HG02970 (cell line): ENCODE measurements at regions not wholly inside any gene's neighbourhood (a gene's known extent, or its start where the extent isn't known, plus 50 kb on each side); places are given as distances from the start of the nearest gene placed in this dataset.

ENCODE experiments used
- ATAC-seq: cut with Tn5 transposase; IDR thresholded peaks from one replicate; pipeline ENCODE4 v1.9.1; 2021; ENCODE audit warnings: mild to moderate bottlenecking, moderate library complexity, moderate number of reproducible peaks; ENCODE audit not compliant: unreplicated experiment, low FRiP score

DNA sequence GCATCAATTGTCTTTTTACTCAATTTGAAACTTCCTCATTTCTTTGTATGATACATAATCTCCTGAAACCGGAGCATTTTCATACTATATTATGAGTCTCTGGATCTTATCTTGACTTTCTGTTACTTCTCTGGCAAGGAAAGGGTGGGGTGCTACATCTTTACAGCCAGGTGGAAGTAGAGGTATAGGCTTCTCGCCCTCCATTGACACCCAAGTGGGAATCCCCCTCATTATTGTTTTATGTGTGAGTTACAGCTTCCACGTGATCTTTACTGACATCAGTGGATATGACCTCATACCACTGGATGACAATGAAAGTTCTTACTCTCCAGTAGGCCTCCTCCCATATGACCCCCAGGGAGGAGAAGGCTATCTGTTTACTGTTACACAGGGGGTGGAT lies 262.1 kb upstream of the DACH1 start:
- ATAC-seq, result no peak

DNA sequence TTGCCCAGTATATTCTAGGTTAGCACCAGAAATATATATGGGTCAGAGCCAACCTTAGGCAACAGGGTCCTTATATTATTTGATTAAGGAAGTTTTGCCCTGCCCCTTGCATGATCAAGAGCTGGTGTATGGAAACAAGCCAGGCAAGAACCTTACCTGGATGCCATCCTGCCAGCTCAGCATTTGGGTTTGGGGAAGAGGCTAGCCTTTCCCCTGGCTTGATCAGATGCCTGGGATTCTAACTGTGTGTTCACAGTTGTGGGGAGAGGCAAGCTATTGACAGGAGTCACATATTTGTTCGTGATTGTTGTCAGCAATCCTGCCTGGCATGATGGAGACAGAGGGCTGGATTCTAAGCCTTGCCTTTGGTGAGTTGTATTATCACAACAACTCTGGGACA lies 260.0 kb upstream of the DACH1 start:
- no peak for ATAC-seq

- ATAC-seq, result no peak
Observed at GRCh38 chr13:72126424-72126823, 259.4 kb upstream of the DACH1 start.

GRCh38 chr13:72125561-72125960 lies 258.6 kb upstream of the DACH1 start:
- no peak for ATAC-seq

DNA sequence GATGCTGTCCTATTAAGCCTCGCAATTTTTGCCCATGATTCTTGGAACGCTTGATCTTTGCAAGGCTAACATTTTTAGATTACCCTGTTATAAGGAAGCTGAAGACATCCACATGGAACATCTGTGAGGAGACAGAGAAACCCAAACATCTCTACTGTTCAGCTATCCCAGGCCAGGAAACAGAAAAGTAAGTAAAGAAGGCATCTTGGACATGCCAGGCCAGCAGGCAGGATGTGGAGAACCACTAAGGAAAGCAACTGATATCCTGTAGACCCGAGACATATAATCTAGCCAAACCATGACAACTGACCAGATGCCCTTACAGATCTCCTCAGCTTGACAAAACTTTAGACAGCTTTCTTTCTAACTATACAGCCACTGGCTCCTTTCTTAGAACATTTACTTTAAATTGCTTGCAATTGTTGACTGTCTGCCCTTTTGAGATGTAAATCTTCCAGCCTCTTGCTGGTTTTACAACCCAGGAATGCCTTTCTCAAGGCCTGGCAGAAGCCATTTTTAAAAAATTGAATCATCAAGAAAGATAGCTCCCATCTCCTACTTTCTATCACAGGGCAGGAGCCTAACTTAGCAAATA lies 255.8 kb upstream of the DACH1 start:
- ATAC-seq, result no peak

GRCh38 chr13:72121466-72121865 lies 254.5 kb upstream of the DACH1 start:
- ATAC-seq, result no peak

DNA sequence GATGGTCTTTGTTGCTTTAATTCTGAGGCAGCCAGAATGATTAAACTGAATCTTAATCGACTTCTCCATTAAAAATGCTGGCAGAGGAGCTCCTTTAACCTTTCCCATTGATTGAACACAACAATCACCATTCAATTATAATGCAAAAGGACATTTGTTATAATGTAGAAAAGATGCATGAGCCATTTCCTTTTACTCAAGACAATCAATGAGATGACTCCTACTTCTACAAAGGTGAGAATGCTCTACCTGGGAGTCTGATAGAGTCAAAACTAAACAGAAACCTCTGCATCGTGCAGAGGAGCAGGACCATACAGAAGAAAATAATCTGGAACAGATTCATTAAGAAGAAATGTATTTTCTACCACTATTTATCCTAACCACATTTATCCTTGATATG lies 253.6 kb upstream of the DACH1 start:
- ATAC-seq, result no peak

- ATAC-seq, result no peak
Observed at GRCh38 chr13:72113931-72114330, 246.9 kb upstream of the DACH1 start.

DNA sequence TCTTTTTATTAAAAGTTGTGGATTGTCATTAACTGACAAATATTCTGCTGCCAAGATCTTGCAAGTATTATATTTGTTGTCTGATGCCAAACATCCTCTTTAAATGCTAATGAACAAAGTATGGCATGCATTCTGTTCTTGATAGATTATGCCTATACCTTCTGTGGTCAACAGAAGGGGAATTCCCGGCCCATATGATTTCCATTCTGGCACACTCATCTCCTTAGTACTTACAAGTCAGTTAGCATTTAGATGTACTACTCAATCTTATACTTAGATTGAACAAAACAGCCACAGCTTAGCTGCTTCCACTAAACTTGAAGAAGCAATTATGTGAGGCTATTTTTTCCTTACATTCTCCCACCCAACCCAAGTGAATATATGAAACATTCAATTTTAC lies 246.1 kb upstream of the DACH1 start:
- no peak for ATAC-seq

GRCh38 chr13:72112216-72112615 lies 245.2 kb upstream of the DACH1 start:
- ATAC-seq, result no peak

DNA sequence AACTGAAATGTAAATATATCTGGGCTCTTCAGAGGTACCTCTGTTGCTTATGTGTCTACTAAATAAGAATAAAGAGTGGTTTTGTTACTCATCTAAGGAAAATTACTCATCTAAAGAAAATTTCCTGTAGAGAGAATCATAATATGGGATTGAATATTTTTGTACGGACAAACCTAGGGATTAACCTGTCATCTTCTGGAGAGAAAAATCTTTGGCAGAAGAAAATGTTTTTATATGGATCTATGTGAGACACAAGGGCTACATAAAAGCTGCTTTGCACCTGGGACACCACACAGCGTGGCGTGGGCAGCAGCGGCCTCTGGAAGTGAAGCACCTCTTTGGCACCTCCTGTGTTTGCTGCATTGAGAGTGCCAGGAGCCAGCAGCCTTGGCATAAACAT lies 242.9 kb upstream of the DACH1 start:
- ATAC-seq, result no peak

DNA sequence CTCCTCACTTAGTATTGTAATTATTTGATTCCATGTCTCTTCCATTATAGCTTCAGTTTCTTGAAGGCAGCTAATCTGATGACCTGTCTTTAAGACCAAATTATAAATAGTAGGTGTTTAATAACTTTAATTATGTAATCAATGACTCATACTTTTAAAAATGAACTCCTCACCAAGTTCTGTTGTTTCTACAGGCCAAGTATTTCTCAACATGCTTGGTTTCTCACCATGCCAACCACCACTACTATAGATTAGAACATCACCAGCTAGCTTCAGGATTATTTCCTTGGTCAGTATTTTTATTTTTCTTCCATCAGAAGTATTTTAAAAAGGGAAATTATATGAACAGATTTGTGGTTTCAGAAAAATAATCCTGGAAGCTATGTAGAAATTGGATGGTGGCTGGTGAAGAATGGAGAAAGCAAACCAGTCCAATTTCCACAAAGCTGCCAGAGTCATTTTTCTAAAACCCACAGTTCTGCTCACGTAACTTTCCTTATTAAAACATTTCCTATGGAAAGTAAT lies 237.7 kb upstream of the DACH1 start:
- ATAC-seq, result no peak

DNA sequence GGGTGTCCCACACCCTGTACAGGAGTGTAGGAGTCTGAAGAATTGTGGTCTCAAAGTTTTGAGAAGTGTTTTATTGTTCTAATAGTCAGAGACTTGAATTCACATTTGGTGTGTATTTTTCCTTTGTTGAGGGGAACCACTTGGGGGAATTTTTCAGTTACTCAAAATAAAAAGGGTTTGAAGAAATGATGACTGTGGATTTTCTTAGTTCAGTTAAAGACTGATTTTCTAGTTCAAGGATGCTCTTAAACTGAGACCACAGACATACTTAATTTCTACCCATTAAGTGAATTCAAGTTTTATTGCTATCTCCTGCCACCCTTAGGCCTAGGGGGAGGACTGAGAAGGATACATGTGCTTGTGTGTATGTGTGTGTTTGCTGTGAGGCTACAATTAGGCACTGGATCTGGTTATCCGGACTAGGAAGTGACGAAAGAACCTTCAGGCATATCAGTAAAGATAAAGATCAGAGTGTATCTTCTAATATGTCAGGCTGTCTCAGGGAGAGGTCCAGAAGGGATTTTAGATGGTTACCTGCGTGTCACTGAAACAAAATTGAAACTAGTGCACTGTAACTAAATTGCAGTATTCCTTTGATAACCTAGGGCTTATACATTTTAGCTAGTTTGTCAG lies 234.9 kb upstream of the DACH1 start:
- no peak for ATAC-seq

DNA sequence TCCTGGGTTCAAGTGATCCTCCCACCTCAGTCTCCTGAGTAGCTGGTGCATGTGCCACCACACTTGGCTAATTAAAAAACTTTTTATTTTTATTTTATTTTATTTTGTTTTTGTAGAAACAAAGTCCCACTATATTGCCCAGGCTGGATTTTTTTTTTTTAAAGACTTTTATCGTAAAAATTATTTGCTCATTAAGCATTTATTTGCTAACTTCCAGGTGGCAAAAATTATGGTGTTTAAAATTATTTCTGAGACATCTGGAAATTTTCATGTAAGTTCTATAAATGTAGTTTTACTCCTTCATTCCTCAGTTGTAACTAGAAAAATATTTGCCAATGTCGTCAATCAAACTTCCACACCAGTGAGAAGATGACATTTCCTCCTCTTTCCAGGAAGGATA lies 233.3 kb upstream of the DACH1 start:
- no peak for ATAC-seq

GRCh38 chr13:72097568-72097967 lies 230.6 kb upstream of the DACH1 start:
- no peak for ATAC-seq

GRCh38 chr13:72093262-72093661 lies 226.3 kb upstream of the DACH1 start:
- ATAC-seq, result no peak

DNA sequence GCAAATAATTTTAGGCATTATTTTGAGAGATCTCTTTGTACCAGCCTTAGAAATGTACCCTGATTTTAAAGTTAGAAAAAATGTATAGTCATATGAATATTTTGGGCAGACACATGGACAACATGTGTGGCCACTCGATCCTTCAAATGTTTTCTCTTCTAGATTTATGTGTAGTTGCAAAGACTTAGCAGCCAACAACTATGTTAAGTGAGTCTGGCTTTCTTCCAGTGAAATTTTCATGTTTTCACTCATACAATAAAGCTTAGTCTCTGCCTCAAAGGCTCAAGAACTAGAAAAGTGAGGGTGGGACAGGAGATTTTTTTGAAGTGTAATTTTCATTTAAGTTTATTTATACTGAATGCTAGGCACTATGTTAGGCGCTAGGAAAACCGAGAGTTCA lies 207.7 kb upstream of the DACH1 start:
- ATAC-seq, result no peak

DNA sequence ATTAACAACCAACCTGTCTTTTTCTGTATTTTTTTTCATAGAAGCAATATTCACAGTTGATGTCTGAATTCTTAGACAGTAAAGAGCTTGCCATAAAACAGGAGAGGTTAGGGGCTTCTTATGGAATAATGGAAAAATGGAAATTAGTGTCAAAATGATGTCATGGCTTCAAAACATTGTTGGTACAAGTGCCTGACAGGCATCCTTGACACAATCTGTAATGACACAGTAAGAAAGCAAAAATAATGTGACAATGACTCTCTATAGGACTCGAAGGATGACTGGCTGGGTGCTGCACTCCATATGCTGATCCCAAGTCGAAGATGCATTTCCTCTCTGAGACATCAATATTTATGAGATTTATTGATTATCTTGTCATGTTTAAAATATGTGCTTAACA lies 205.3 kb upstream of the DACH1 start:
- no peak for ATAC-seq

DNA sequence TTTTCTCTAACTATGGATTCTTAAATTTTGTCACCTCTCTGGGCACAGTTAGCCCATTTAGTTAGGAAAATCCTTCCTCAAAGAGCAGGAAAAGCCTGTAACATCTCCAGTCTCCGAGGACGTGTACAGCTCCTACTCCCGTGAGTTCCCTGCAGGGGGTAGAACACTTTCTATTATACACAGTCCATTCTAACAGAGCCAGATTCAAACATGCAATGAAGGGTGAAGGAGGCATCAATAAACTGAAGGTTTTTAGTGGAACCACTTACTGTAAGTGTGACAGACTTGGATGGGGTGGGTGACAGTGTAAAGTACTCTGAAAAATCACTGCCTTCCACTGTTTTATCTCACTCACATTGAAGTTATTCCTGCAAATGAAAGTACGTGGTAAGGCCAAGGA lies 204.7 kb upstream of the DACH1 start:
- ATAC-seq, result no peak

DNA sequence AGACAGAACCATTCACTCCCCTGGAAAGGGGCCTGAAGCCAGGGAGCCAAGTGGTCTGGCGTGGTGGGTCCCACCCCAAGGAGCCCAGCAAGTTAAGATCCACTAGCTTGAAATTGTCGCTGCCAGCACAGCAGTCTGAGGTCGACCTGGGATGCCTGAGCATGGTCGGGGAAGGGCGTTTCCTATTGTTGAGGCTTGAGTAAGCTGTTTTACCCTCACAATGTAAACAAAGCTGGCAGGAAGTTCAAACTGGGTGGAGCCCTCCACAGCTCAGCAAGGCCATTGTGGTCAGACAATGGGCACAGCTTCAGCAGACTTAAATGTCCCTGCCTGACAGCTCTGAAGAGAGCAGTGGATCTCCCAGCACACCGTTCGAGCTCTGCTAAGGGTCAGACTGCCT lies 195.6 kb upstream of the DACH1 start:
- ATAC-seq, result no peak

DNA sequence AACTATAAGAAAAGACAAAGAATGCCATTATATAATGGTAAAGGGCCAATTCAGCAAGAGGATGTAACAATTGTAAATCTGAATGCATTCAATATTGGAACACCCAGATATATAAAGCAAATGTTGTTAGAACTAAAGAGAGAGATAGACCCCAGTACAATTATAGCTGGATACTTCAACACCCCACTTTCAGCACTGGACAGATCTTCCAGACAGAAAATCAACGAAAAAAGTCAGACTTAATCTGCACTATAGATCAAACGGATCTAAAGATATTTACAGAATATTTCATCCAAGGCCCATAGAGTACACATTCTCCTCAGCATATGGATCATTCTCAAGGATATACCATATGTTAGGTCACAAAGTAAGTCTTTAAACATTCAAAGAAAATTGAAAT lies 194.6 kb upstream of the DACH1 start:
- ATAC-seq, result no peak

DNA sequence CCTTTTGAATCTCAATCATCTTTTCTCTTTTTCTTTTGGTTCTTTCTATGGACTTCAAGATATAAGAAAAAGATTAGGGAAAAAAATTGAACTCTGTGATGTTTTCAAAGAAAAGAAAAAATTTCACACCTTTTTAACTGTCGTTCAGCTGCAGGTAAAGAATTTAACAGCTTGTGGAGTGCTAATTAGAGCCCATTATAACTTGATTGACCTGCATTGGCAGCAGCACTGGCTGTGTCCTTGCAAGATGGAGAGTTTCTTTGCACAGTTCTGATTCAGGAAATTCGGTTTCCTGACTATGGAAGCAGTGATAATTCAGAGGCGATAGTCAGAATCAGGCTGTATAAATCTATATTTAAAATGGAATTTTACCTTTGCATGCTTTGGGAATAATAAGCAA lies 183.2 kb upstream of the DACH1 start:
- ATAC-seq, result no peak

DNA sequence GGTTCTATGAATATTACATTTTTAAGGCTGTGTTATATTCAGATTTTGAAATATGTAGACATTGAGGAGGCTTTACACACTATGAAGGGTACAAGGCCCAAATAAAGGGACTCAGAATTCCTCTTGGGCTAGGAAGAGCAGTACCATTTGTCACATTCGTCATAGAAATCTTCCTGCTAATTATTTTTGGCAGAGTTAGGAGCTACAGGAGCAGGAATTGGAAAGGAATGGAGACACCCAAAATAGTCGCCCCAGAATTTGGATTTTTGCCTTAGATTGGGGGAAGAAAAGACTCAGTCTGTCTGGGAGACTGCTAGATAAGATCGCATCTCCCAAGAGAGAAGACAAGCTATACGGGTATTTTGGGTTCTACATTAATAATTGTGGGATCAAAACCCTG lies 176.4 kb upstream of the DACH1 start:
- ATAC-seq, result no peak
